GM18499 (cell line): ENCODE measurements at regions not wholly inside any gene's neighbourhood (a gene's known extent, or its start where the extent isn't known, plus 50 kb on each side); places are given as distances from the start of the nearest gene placed in this dataset.
"Not testable (repeated sequence)": the region's sequence is repeated elsewhere in the genome, so short reads cannot be mapped to it uniquely, and the experiment has no call there.

Experiments
- ATAC-seq: cut with Tn5 transposase; IDR thresholded peaks from one replicate; pipeline ENCODE4 v1.9.1; 2021; ENCODE audit warnings: moderate number of reproducible peaks; ENCODE audit not compliant: insufficient read depth, unreplicated experiment

GRCh38 chr4:83758285-83758684 lies 222.4 kb downstream of the GPAT3 start:
- ATAC-seq = no peak

- ATAC-seq = no peak
Observed at GRCh38 chr4:83757121-83757621, 221.3 kb downstream of the GPAT3 start.

GRCh38 chr4:83753260-83753659 lies 217.4 kb downstream of the GPAT3 start:
- no peak for ATAC-seq

- no peak for ATAC-seq
Observed at GRCh38 chr4:83751336-83751949, 215.5 kb downstream of the GPAT3 start.

GRCh38 chr4:83748711-83749110 lies 212.8 kb downstream of the GPAT3 start:
- ATAC-seq = no peak

- no peak for ATAC-seq
Observed at GRCh38 chr4:83738895-83739294, 203.0 kb downstream of the GPAT3 start.

- ATAC-seq = no peak
Observed at GRCh38 chr4:83734576-83734975, 198.7 kb downstream of the GPAT3 start.

- no peak for ATAC-seq
Observed at GRCh38 chr4:83732114-83732635, 196.3 kb downstream of the GPAT3 start.

GRCh38 chr4:83731609-83732008 lies 195.7 kb downstream of the GPAT3 start:
- ATAC-seq = no peak

GRCh38 chr4:83730958-83731357 lies 195.1 kb downstream of the GPAT3 start:
- ATAC-seq = not testable (repeated sequence)

GRCh38 chr4:83728191-83728590 lies 192.3 kb downstream of the GPAT3 start:
- ATAC-seq = no peak

GRCh38 chr4:83725336-83726085 lies 189.6 kb downstream of the GPAT3 start:
- no peak for ATAC-seq

GRCh38 chr4:83724485-83725335 lies 188.8 kb downstream of the GPAT3 start:
- no peak for ATAC-seq

- ATAC-seq = no peak
Observed at GRCh38 chr4:83723609-83724008, 187.7 kb downstream of the GPAT3 start.

- ATAC-seq = no peak
Observed at GRCh38 chr4:83722730-83723269, 186.9 kb downstream of the GPAT3 start.

GRCh38 chr4:83716874-83717273 lies 181.0 kb downstream of the GPAT3 start:
- no peak for ATAC-seq

- ATAC-seq = no peak
Observed at GRCh38 chr4:83712890-83713289, 177.0 kb downstream of the GPAT3 start.

- ATAC-seq = no peak
Observed at GRCh38 chr4:83709627-83710026, 173.7 kb downstream of the GPAT3 start.

GRCh38 chr4:83708500-83709175 lies 172.7 kb downstream of the GPAT3 start:
- ATAC-seq = no peak

- no peak for ATAC-seq
Observed at GRCh38 chr4:83704786-83705185, 168.9 kb downstream of the GPAT3 start.
